Ovary (tissue), 7 donors: ENCODE measurements at regions not wholly inside any gene's neighbourhood (a gene's known extent, or its start where the extent isn't known, plus 50 kb on each side); places are given as distances from the start of the nearest gene placed in this dataset.
A peak's percentile ranks its signal among the peaks of the same experiment; 100 is the strongest.

ENCODE experiments used
- DNase-seq, 5 donors: peaks; one replicate each; pipeline ENCODE4 v3.0.0-alpha.2; 2019 to 2020
- H3K27ac ChIP-seq, 2 donors: fragments of 200-600 bp; one replicate each; pipeline versions ENCODE4 v1.5.1 to v1.8.0; 2019 to 2022
- H3K27me3 ChIP-seq: fragments of 200-600 bp; one replicate; pipeline ENCODE4 v1.8.0; 2022
- H3K36me3 ChIP-seq: fragments of 200-600 bp; sonication (generic); one replicate; pipeline ENCODE4 v1.5.1; 2019
- H3K4me1 ChIP-seq: one replicate; pipeline ENCODE4 v1.8.1; 2013; ENCODE audit warnings: mild to moderate bottlenecking, moderate library complexity; ENCODE audit not compliant: insufficient read depth
- H3K4me3 ChIP-seq: fragments of 200-600 bp; sonication (generic); one replicate; pipeline ENCODE4 v1.5.1; 2017
- H3K9me3 ChIP-seq, 2 donors: fragments of 200-600 bp in 1 of 2; sonication (generic) in 1 of 2; one replicate each; pipeline versions ENCODE4 v1.5.1 to v1.8.1; 2013 to 2019; ENCODE audit warnings: mild to moderate bottlenecking in 1 of 2, moderate library complexity in 1 of 2
- CTCF ChIP-seq, 3 donors: fragments of 450-650 bp in 2 of 3; fragments of 200-600 bp in 1 of 3; IDR thresholded peaks; one replicate each; pipeline versions ENCODE4 v1.5.1 to v1.8.0; 2016 to 2022; ENCODE audit warnings: antibody characterized with exemption in 3 of 3, mild to moderate bottlenecking in 1 of 3
- EP300 ChIP-seq: sonication (generic); formaldehyde crosslinking; IDR thresholded peaks from one replicate; pipeline ENCODE4 v1.6.1; 2017; ENCODE audit warnings: antibody characterized with exemption
- POLR2A ChIP-seq: fragments of 450-650 bp; IDR thresholded peaks from one replicate; pipeline ENCODE4 v1.6.1; 2017; ENCODE audit warnings: antibody characterized with exemption, mild to moderate bottlenecking, moderate library complexity
- WGBS, 3 donors: extraction: QIAGEN DNeasy Blood & Tissue Kit in 1 of 3; methylation state at CpG; one replicate each; pipeline versions ENCODE4 v1.1.5 to v1.1.7; 2013 to 2017; 5-methylcytosine and 5-hydroxymethylcytosine counted together
- intact Hi-C, 4 donors: fragments of 100-400 bp; cut with DNase I; formaldehyde crosslinking; loops; one replicate each; pipeline versions ENCODE4 v1.11.0 to v1.15.1; 2022 to 2023
- donor health status: DM: no; HTN: no; CAD: no; lungs with moderate emphysema.
- donor health status: DM: no; HTN: no; CAD: no.
- donor health status: Bipolar disorder and iron deficiency.
- donor health status: DM: no; HTN: no; CAD: no.
- donor health status: DM: yes; HTN: yes; CAD: no.

GRCh38 chr9:89868100-89868499, 263.3 kb downstream of the GADD45G start:
- Histone ChIP-seq H3K36me3 (no peaks in the 10 kb centered on the region), H3K9me3 (no peaks in the 10 kb centered on the region), H3K27ac (no peak overlapping the region), H3K4me3 (no peak overlapping the region), H3K4me1 (no peaks in the 10 kb centered on the region), H3K27me3 (no peaks in the 10 kb centered on the region)
- intact Hi-C loops: no loop called here
- TF ChIP-seq EP300: no peak
- TF ChIP-seq CTCF (IDR thresholded peaks at IDR 0.05): no peak
- no peak for TF ChIP-seq POLR2A
- 88 to 96% (median 91%) methylated on average over 4 of the region's 4 CpGs for WGBS, 3 donors
- DNase-seq: no peak

GRCh38 chr9:89869793-89870580, 265.2 kb downstream of the GADD45G start:
- Histone ChIP-seq H3K4me3 (no peak overlapping the region), H3K27ac (no peak overlapping the region), H3K9me3 (no peaks in the 10 kb centered on the region), H3K36me3 (no peaks in the 10 kb centered on the region), H3K4me1 (no peaks in the 10 kb centered on the region), H3K27me3 (no peaks in the 10 kb centered on the region)
- 51 to 64% (median 61%) methylated on average over 7 of the region's 7 CpGs for WGBS, 3 donors
- peak in 1 of 5 donors; percentile 10 for DNase-seq
- TF ChIP-seq EP300 (no peak), CTCF (IDR thresholded peaks at IDR 0.05) (no peak), POLR2A (no peak)
- intact Hi-C loops: no loop called here

- Histone ChIP-seq H3K27me3 (no peaks in the 10 kb centered on the region), H3K9me3 (no peaks in the 10 kb centered on the region), H3K4me3 (no peak overlapping the region), H3K4me1 (no peaks in the 10 kb centered on the region), H3K36me3 (no peaks in the 10 kb centered on the region), H3K27ac (no peak overlapping the region)
- TF ChIP-seq EP300: no peak
- TF ChIP-seq POLR2A: no peak
- TF ChIP-seq CTCF (IDR thresholded peaks at IDR 0.05): no peak
- 95 to 98% (median 95%) methylated on average over 4 to 5 of the region's 5 CpGs for WGBS, 3 donors
- DNase-seq: peak in 2 of 5 donors; percentile 3 to 27
- intact Hi-C loops: no loop called here
These were observed 267.1 kb downstream of the GADD45G start for GRCh38 chr9:89871871-89872331.

- DNase-seq: peak in 2 of 5 donors; percentile 9 to 30
- Histone ChIP-seq H3K27me3 (no peaks in the 10 kb centered on the region), H3K27ac (no peak overlapping the region), H3K4me1 (no peaks in the 10 kb centered on the region), H3K4me3 (no peak overlapping the region), H3K36me3 (no peaks in the 10 kb centered on the region), H3K9me3 (no peaks in the 10 kb centered on the region)
- 77 to 88% (median 87%) methylated on average over 9 of the region's 9 CpGs for WGBS, 3 donors
- TF ChIP-seq CTCF (IDR thresholded peaks at IDR 0.05): no peak
- intact Hi-C loops: no loop called here
These were observed 267.7 kb downstream of the GADD45G start for GRCh38 chr9:89872426-89872912.
